GM20431 (cell line): ENCODE measurements at regions not wholly inside any gene's neighbourhood (a gene's known extent, or its start where the extent isn't known, plus 50 kb on each side); places are given as distances from the start of the nearest gene placed in this dataset.

Experiments
- in situ Hi-C: fragments of 300-500 bp; cut with MseI, MboI; formaldehyde crosslinking; loops from one replicate; pipeline ENCODE4 v1.15.0; 2020; ENCODE audit warnings: low sequenced_read_pairs; ENCODE audit not compliant: unreplicated experiment

- in situ Hi-C loops = no loop called here
Measured at GRCh38 chr4:181301735-181302710, 941.2 kb upstream of the TENM3 start.

GRCh38 chr4:181307824-181308223, 935.4 kb upstream of the TENM3 start:
- in situ Hi-C loops = no loop called here

- in situ Hi-C loops = no loop called here
Measured at GRCh38 chr4:181308476-181309312, 934.5 kb upstream of the TENM3 start.

GRCh38 chr4:181312066-181312465, 931.1 kb upstream of the TENM3 start:
- in situ Hi-C loops = no loop called here

GRCh38 chr4:181319629-181320028, 923.6 kb upstream of the TENM3 start:
- in situ Hi-C loops = no loop called here

- in situ Hi-C loops = no loop called here
Measured at GRCh38 chr4:181323061-181323460, 920.1 kb upstream of the TENM3 start.

GRCh38 chr4:181330654-181331201, 912.5 kb upstream of the TENM3 start:
- in situ Hi-C loops = no loop called here

- in situ Hi-C loops = no loop called here
Measured at GRCh38 chr4:181331214-181331613, 912.0 kb upstream of the TENM3 start.

- in situ Hi-C loops = no loop called here
Measured at GRCh38 chr4:181345931-181346330, 897.3 kb upstream of the TENM3 start.

- in situ Hi-C loops = no loop called here
Measured at GRCh38 chr4:181350615-181351415, 892.4 kb upstream of the TENM3 start.

- in situ Hi-C loops = no loop called here
Measured at GRCh38 chr4:181364504-181364903, 878.7 kb upstream of the TENM3 start.

GRCh38 chr4:181365671-181366070, 877.5 kb upstream of the TENM3 start:
- in situ Hi-C loops = no loop called here

GRCh38 chr4:181372014-181372413, 871.2 kb upstream of the TENM3 start:
- in situ Hi-C loops = no loop called here

- in situ Hi-C loops = no loop called here
Measured at GRCh38 chr4:181376058-181376457, 867.1 kb upstream of the TENM3 start.

GRCh38 chr4:181388061-181388460, 855.1 kb upstream of the TENM3 start:
- in situ Hi-C loops = no loop called here

- in situ Hi-C loops = no loop called here
Measured at GRCh38 chr4:181416966-181417365, 826.2 kb upstream of the TENM3 start.

- in situ Hi-C loops = no loop called here
Measured at GRCh38 chr4:181418496-181418895, 824.7 kb upstream of the TENM3 start.

- in situ Hi-C loops = no loop called here
Measured at GRCh38 chr4:181420950-181421349, 822.3 kb upstream of the TENM3 start.

- in situ Hi-C loops = no loop called here
Measured at GRCh38 chr4:181424362-181425016, 818.7 kb upstream of the TENM3 start.
